ENCODE measurements at regions not wholly inside any gene's neighbourhood (a gene's known extent, or its start where the extent isn't known, plus 50 kb on each side); places are given as distances from the start of the nearest gene placed in this dataset.

- DNase-seq = no peak
Observed at GRCh38 chr13:109509154-109509900, 277.1 kb downstream of the IRS2 start.

- DNase-seq = no peak
Observed at GRCh38 chr13:109500146-109500773, 286.1 kb downstream of the IRS2 start.

GRCh38 chr13:109497917-109498316 is 288.5 kb downstream of the IRS2 start:
- DNase-seq = no peak

- DNase-seq = no peak
Observed at GRCh38 chr13:109496216-109496615, 290.2 kb downstream of the IRS2 start.

GRCh38 chr13:109494925-109495369 is 291.4 kb downstream of the IRS2 start:
- DNase-seq = no peak

GRCh38 chr13:109485136-109485794 is 301.1 kb downstream of the IRS2 start:
- DNase-seq = no peak

- DNase-seq = no peak
Observed at GRCh38 chr13:109483284-109483683, 303.1 kb downstream of the IRS2 start.

- no peak for DNase-seq
Observed at GRCh38 chr13:109481040-109481439, 305.3 kb downstream of the IRS2 start.

GRCh38 chr13:109480011-109480955 is 306.1 kb downstream of the IRS2 start:
- no peak for DNase-seq

- DNase-seq = no peak
Observed at GRCh38 chr13:109479534-109479933, 306.8 kb downstream of the IRS2 start.

- no peak for DNase-seq
Observed at GRCh38 chr13:109476001-109476400, 310.4 kb downstream of the IRS2 start.

- DNase-seq = no peak
Observed at GRCh38 chr13:109468123-109468522, 318.3 kb downstream of the IRS2 start.

GRCh38 chr13:109465148-109465547 is 321.2 kb downstream of the IRS2 start:
- DNase-seq = no peak

- no peak for DNase-seq
Observed at GRCh38 chr13:109454167-109454917, 332.0 kb downstream of the IRS2 start.

GRCh38 chr13:109451726-109452125 is 334.7 kb downstream of the IRS2 start:
- DNase-seq = no peak

GRCh38 chr13:109448629-109449028 is 337.8 kb downstream of the IRS2 start:
- no peak for DNase-seq

- no peak for DNase-seq
Observed at GRCh38 chr13:109447667-109448066, 338.7 kb downstream of the IRS2 start.

- DNase-seq = no peak
Observed at GRCh38 chr13:109440320-109440719, 346.1 kb downstream of the IRS2 start.

GRCh38 chr13:109439813-109440212 is 346.6 kb downstream of the IRS2 start:
- no peak for DNase-seq

GRCh38 chr13:109436841-109437240 is 349.5 kb downstream of the IRS2 start:
- no peak for DNase-seq

GRCh38 chr13:109436055-109436622 is 350.2 kb downstream of the IRS2 start:
- no peak for DNase-seq

- no peak for DNase-seq
Observed at GRCh38 chr13:109431217-109431616, 355.2 kb downstream of the IRS2 start.

All from T-helper 1 cell (primary cell).